SW 1271 (cell line): ENCODE measurements at regions not wholly inside any gene's neighbourhood (a gene's known extent, or its start where the extent isn't known, plus 50 kb on each side); places are given as distances from the start of the nearest gene placed in this dataset.

Source experiments
- DNase-seq, 2 experiments: peaks; one replicate each; lab custom pipeline; 2025; lab: John Stamatoyannopoulos, UW

GRCh38 chr4:3343358-3343757 is 50.5 kb downstream of the RGS12 start:
- no peak for DNase-seq

- DNase-seq: no peak
Measured at GRCh38 chr4:3344104-3344503, 51.3 kb downstream of the RGS12 start.

- no peak for DNase-seq
Measured at GRCh38 chr4:3344596-3344995, 51.8 kb downstream of the RGS12 start.

- no peak for DNase-seq
Measured at GRCh38 chr4:3345384-3345783, 52.6 kb downstream of the RGS12 start.

GRCh38 chr4:3346146-3346545 is 53.3 kb downstream of the RGS12 start:
- peak in 1 of 2 experiments; percentile 47 for DNase-seq

GRCh38 chr4:3347871-3348270 is 55.0 kb downstream of the RGS12 start:
- no peak for DNase-seq

GRCh38 chr4:3348621-3349020 is 55.8 kb downstream of the RGS12 start:
- DNase-seq: no peak

GRCh38 chr4:3349116-3349515 is 56.3 kb downstream of the RGS12 start:
- no peak for DNase-seq

GRCh38 chr4:3351997-3352396 is 59.2 kb downstream of the RGS12 start:
- no peak for DNase-seq

GRCh38 chr4:3352505-3352904 is 59.7 kb downstream of the RGS12 start:
- DNase-seq: no peak

GRCh38 chr4:3352941-3353594 is 60.2 kb downstream of the RGS12 start:
- DNase-seq: no peak

GRCh38 chr4:3353752-3354454 is 61.1 kb downstream of the RGS12 start:
- no peak for DNase-seq

GRCh38 chr4:3354455-3354811 is 61.6 kb downstream of the RGS12 start:
- DNase-seq: no peak

- DNase-seq: no peak
Measured at GRCh38 chr4:3355266-3355748, 62.5 kb downstream of the RGS12 start.

- no peak for DNase-seq
Measured at GRCh38 chr4:3358656-3359055, 65.8 kb downstream of the RGS12 start.

- no peak for DNase-seq
Measured at GRCh38 chr4:3360777-3361176, 68.0 kb downstream of the RGS12 start.

GRCh38 chr4:3361406-3361805 is 68.6 kb downstream of the RGS12 start:
- DNase-seq: no peak

- DNase-seq: no peak
Measured at GRCh38 chr4:3361896-3362295, 69.1 kb downstream of the RGS12 start.

GRCh38 chr4:3362431-3363287 is 69.8 kb downstream of the RGS12 start:
- DNase-seq: no peak

GRCh38 chr4:3363411-3364141 is 70.8 kb downstream of the RGS12 start:
- DNase-seq: no peak

GRCh38 chr4:3364199-3364598 is 71.4 kb downstream of the RGS12 start:
- DNase-seq: no peak
